DMS53 treated with DMSO at 0.1 percent for 48 hours (cell line): ENCODE measurements at regions not wholly inside any gene's neighbourhood (a gene's known extent, or its start where the extent isn't known, plus 50 kb on each side); places are given as distances from the start of the nearest gene placed in this dataset.

ENCODE experiments used
- DNase-seq: peaks from one replicate; lab custom pipeline; 2025; ENCODE audit not compliant: unreplicated experiment; lab: John Stamatoyannopoulos, UW

- DNase-seq, result no peak
Observed at GRCh38 chr4:125072269-125072668, 242.5 kb upstream of the FAT4 start.

DNA sequence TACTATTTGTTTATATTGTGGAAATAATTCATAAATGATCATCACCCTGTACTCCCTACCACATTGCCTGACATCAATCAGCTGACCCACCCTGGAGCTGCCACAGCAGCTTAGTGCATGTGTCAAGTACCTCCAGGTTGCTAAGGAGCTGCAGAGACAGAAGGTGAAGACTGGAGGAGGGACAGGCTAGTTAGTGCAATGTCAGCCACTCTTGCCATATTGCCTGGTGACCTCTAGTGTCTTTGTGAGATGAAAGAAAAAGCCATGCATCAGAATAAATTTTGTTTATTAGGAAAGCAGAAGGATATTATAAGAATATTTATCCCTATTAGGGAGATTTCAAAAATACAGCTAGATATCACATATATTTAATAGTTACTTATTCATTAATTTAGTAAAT, 243.9 kb upstream of the FAT4 start:
- DNase-seq, result peak; percentile 5

GRCh38 chr4:125062115-125063050, 252.4 kb upstream of the FAT4 start:
- DNase-seq, result no peak

DNA sequence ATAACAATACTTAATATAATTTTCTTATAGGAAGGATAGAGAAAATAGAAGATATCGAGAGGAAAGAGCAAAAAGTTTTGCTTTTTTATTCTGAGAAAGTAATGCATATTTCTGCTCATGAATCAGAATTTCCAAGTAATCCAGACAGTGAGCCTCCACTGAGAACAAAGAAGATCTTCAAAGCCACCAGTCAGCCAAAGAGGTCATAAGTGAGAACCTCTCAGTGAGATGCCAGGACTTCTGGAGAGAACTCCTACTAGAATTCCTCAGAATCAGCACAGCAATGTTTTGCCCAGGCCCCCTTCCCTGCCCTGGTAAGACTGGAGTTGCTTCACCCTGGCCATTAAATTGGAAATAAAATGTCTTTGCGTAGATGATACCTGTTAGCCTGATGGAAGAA, 254.4 kb upstream of the FAT4 start:
- DNase-seq, result no peak

DNA sequence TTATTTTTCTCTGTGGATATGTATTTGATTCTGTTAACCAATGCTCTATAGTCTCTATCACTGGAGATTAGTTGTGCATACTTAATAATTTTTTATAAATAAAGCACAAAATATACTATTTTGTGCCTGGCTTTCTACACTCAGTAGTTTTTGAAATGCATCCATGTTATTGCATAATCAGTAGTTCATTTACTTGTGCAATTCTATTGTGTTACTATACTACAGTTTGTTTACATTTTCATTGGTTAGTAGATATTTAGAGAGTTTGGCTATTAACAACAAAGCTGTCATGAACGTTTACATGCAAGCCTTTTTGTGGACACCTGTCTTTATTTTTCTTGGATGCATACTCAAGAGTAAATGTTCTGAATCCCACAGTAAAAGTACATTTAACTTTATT, 265.0 kb upstream of the FAT4 start:
- DNase-seq, result no peak

- no peak for DNase-seq
Observed at GRCh38 chr4:125045311-125045710, 269.4 kb upstream of the FAT4 start.

GRCh38 chr4:125044886-125045285, 269.9 kb upstream of the FAT4 start:
- no peak for DNase-seq

DNA sequence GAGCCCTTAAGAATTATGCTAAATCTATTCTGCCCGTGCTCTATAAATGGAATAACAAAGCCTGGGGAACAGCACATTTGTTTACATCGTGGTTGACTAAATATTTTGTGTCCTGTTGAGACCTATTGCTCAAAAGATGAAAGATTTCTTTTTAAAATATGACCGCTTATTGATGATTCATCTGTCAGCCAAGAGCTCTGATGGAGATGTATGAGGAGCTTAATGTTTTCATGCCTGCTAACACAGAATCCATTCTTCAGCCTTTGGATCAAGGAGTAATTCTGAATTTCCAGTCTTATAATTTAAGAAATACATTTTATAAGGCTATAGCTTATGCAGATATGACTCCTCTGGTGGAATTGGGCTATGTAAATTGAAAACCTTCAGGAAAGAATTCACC, 271.3 kb upstream of the FAT4 start:
- peak; percentile 21 for DNase-seq

- no peak for DNase-seq
Observed at GRCh38 chr4:125042041-125042440, 272.7 kb upstream of the FAT4 start.

DNA sequence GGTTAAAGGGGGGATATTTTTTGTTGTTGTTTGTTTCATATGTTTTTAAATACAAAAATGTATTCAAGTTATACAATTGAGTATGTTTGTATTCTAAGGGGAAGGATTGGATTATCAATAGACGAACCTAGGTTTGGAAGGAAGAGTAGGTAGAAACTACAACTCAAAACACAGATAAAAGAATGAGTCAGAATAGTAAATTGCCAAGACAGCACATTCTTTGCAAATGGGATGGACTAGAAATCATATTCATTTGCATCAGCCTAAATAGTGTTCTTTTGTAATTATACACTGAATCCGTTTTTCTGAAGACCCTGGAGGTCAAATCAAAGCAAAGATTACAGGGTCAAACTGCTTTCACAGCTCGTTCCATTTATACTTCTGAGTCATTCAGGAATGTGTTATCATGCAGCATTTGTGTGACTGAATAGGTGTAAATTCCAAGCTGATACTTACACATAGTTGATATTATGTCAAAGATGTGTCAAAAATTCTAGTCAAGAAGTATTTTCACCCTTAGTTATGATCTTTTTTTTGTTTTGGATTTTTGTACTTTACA, 273.3 kb upstream of the FAT4 start:
- DNase-seq, result no peak

GRCh38 chr4:125039550-125039949, 275.2 kb upstream of the FAT4 start:
- no peak for DNase-seq

DNA sequence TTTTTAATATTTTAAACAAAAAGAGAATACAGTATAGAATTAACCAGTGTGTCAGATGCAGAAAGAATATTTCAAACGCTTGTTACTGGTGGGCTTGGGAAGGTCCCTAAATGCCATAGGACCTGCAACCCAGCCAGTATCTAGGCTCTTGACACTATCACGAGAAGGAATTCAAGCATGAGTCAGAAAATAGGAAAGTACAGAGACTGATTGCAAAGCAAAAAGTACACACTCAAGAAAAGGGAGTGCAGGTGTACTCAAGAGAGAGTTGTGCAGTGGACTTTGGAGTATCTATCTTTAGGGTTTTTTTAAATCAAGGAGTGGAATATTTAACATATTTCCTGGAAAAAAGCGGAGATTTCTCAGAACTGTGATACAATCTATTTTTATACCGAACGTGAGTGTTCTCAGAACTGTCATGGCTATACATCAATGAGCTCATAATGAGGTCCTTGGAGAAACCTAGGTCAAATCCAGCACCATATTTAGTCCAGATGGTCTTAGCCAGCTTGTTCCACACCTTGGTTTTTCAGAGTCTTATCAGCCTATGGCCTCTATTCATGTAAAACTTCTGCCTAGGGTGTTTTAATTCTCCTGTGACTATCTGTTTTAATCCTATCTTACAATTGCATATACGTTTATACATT, 291.8 kb upstream of the FAT4 start:
- DNase-seq, result no peak

DNA sequence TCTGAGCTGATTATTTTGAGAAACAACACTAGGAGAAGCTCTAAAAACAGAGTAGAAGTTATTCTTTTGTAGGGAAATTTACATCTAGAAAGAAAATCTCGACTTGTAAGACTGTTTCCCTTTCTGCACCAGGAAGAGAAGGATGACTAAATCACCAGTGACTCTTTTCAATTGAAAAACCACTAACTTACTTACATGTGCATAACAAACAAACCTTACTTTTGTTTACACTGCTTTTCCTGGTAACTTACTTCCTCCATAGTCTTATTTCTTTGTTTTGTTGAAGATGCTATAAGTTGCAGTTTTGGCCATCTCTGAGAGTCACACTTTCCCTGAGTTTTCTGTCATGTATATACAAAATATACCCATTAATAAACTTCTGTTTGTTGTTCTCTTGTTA, 293.6 kb upstream of the FAT4 start:
- no peak for DNase-seq

DNA sequence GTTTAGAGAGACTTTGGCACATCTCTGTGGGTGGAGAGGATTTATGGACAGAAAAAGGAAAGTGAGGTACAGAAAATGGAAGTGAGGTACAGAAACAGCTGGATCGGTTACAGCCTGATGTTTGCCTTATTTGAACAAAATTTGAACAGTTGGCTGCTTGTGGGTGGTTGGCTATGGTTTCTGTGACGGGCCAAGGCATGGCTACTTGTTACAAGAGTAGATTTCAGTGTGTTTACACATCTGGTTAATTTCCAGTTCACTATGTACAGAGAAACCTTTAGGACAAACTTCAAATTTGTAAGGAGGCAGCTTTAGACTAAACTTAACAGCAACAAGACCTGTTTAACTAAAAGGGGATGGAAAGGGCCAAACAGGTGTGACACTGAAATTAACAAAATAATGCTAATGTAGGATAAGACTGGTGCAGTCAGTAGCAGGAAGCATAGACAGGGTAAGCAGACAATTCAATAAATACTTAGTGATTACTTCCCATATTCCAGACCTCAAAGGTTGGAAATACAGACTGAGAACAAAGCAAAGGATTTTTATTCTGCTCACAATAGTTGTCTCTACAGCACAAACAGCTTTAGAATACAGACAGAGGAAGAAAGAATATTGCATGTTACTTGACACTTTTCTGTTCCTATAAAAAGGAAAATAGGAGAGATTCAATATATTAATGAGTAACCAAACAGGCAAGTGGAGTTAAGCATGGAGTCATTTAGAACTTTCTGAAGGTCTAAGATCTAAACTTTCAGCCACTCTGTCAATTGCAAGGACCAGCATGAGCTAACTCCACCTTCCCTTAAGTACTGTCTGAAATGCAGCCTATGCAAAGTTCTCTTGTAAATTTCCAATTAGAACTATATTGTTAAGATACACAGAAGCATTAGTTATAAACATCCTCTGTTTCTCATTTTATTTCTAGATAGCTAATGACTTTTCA, 294.4 kb upstream of the FAT4 start:
- no peak for DNase-seq

GRCh38 chr4:125016892-125017299, 297.9 kb upstream of the FAT4 start:
- DNase-seq, result no peak

DNA sequence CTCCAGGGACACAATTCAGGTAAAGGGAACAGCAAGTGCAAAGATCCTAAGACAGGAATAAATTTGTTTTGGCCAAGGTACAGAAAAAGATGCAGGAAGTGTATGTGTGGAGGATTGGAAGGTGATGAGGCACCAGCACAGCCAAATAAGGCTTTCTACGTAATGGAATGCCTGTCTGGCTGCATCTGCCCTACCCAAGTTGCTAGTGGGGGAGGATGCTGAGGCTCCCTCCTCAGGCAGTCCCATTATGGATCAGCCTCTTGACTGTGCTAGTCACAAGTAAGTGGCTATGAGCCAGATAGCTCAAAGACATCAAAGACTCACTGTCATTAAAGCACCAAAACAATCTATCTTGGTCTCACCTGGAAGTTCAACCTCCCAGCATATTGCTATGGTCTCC, 300.9 kb upstream of the FAT4 start:
- peak; percentile 4 for DNase-seq

- no peak for DNase-seq
Observed at GRCh38 chr4:125011646-125012045, 299.1 kb upstream of the ANKRD50 start.

- DNase-seq, result no peak
Observed at GRCh38 chr4:125010796-125011503, 298.4 kb upstream of the ANKRD50 start.

GRCh38 chr4:125008676-125009075, 296.1 kb upstream of the ANKRD50 start:
- DNase-seq, result no peak

- DNase-seq, result no peak
Observed at GRCh38 chr4:125004676-125005075, 292.1 kb upstream of the ANKRD50 start.
